Activated CD8-positive, alpha-beta T cell treated with anti-CD3 and anti-CD28 coated beads for 36 hours (primary cell): ENCODE measurements at regions not wholly inside any gene's neighbourhood (a gene's known extent, or its start where the extent isn't known, plus 50 kb on each side); places are given as distances from the start of the nearest gene placed in this dataset.

Experiments
- ATAC-seq: fragments of 200-7000 bp; cut with Tn5 transposase; one replicate; pipeline ENCODE4 v1.10.0; 2021; ENCODE audit warnings: mild to moderate bottlenecking, moderate library complexity
- CTCF ChIA-PET: fragments of 350-600 bp; sonication (Branson Sonifier 250); formaldehyde crosslinking; loops from one replicate; lab custom pipeline; 2021; ENCODE audit warnings: antibody characterized with exemption; lab: Charles Lee
- POLR2A ChIA-PET: fragments of 350-600 bp; sonication (Branson Sonifier 250); formaldehyde crosslinking; loops from one replicate; lab custom pipeline; 2021; ENCODE audit warnings: antibody characterized with exemption; lab: Charles Lee
- DNase-seq: peaks from one replicate; pipeline ENCODE4 v3.0.0-alpha.2; 2020
- H3K27ac Mint-ChIP-seq: one replicate; pipeline ENCODE4 v1.8.0; 2021; ENCODE audit warnings: mild to moderate bottlenecking, mixed read lengths
- H3K27me3 Mint-ChIP-seq: one replicate; pipeline ENCODE4 v1.8.0; 2021; ENCODE audit warnings: mixed read lengths
- H3K36me3 Mint-ChIP-seq: one replicate; pipeline ENCODE4 v1.8.0; 2021; ENCODE audit warnings: low read depth, mixed read lengths
- H3K4me1 Mint-ChIP-seq: one replicate; pipeline ENCODE4 v1.8.0; 2021; ENCODE audit warnings: low read depth, mixed read lengths
- H3K4me3 Mint-ChIP-seq: one replicate; pipeline ENCODE4 v1.8.0; 2021; ENCODE audit warnings: mild to moderate bottlenecking, moderate library complexity, mixed read lengths
- H3K9me3 Mint-ChIP-seq: one replicate; pipeline ENCODE4 v1.8.0; 2021; ENCODE audit warnings: mixed read lengths
- CTCF ChIP-seq: fragments of 200-600 bp; IDR thresholded peaks from one replicate; pipeline ENCODE4 v1.8.0; 2022; ENCODE audit warnings: antibody characterized with exemption, mild to moderate bottlenecking
- intact Hi-C: fragments of 100-400 bp; cut with micrococcal nuclease; formaldehyde crosslinking; loops from one replicate; pipeline ENCODE4 v1.10.0; 2022

DNA sequence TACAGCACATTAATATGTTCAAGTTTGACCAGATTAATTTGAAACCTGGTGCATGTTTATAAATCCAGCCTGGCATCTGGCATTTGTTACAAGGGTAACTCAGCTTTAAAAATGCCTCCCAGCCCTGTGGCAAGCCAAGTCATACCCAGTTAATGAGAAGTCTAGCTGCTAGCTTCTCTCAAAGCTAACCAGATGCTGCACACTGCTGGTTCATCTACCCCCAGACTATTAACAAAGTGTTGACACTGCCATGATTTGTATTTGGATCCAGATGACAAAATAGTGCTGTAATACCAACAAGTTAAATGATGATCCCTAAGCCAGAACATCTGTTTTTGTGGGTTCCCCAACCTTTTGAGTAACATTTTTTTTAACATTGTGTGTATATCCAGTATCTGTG, 573.7 kb upstream of the DAB2 start:
- ChIA-PET POLR2A (no interaction called here), CTCF (no interaction called here)
- intact Hi-C loops = no loop called here
- Mint-ChIP-seq H3K4me3 (no peak overlapping the region), H3K27ac (no peak overlapping the region), H3K36me3 (no peaks in the 10 kb centered on the region), H3K27me3 (peaks cover 5% of the 10 kb centered on the region), H3K9me3 (no peaks in the 10 kb centered on the region), H3K4me1 (no peaks in the 10 kb centered on the region)
- TF ChIP-seq CTCF = no peak
- ATAC-seq = no peak
- no peak for DNase-seq

DNA sequence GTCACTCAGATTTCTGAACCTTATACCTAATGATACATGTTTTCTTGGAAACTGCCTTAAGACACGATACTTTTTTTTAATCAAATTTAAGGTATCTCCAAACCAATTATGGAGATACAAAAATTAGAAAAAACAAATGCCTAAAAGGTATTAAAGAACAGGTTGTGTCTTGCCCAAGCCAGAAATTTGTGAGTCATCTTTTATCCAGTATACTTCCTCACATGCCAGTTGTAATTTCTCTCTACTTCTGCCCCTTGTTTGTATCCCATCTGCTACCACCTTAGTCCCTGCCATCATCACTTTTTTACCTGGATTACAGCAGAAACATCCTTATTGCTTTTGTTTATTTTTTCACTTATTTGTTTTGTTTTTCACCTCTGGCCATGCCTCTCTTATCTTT, 571.2 kb upstream of the DAB2 start:
- TF ChIP-seq CTCF = no peak
- DNase-seq (no peak), ATAC-seq (no peak)
- no peaks in the 10 kb centered on the region for H3K36me3 Mint-ChIP-seq
- CTCF ChIA-PET = no interaction called here
- no peak overlapping the region for H3K4me3 Mint-ChIP-seq
- H3K4me1 Mint-ChIP-seq = no peaks in the 10 kb centered on the region
- POLR2A ChIA-PET = no interaction called here
- no peak overlapping the region for H3K27ac Mint-ChIP-seq
- H3K27me3 Mint-ChIP-seq = peaks cover 10% of the 10 kb centered on the region
- intact Hi-C loops = no loop called here
- no peaks in the 10 kb centered on the region for H3K9me3 Mint-ChIP-seq

DNA sequence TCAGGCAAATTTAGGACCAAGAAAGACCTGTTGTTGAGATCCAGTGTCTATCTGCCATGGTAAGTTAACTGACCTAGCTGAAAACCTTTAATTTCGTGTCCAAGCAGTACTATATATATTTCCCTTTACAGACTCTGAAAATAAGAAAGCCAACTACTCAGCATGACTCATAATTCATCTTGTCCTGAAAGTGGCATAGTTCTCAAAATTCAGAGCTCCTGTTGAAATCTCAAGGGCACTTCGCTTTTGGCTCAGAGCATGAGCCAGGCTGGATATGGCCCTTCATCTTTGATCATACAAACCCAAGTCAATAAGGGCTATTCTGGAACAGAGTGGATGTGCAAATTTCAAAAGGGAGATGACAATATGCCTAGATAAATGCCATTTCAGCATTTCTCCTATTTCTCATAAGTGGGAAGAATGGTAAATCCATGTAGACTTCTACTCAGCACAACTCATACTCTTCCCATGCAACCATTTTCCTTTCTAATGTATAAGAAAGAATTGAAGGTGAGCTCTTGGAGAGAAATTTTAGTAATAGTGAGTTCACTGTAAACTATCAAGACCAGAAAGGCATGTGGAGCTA, 567.9 kb upstream of the DAB2 start:
- no peak for ATAC-seq
- Mint-ChIP-seq H3K27me3 (peaks cover 11% of the 10 kb centered on the region), H3K27ac (no peak overlapping the region), H3K36me3 (no peaks in the 10 kb centered on the region), H3K4me1 (no peaks in the 10 kb centered on the region), H3K9me3 (no peaks in the 10 kb centered on the region), H3K4me3 (no peak overlapping the region)
- POLR2A ChIA-PET = no interaction called here
- intact Hi-C loops = no loop called here
- DNase-seq = no peak
- no peak for TF ChIP-seq CTCF
- CTCF ChIA-PET = interaction anchor here (1.3 kb wide), 1 partner anchor 15 kb away, joined by 3 read pairs; no protein-coding TSS in a partner anchor

DNA sequence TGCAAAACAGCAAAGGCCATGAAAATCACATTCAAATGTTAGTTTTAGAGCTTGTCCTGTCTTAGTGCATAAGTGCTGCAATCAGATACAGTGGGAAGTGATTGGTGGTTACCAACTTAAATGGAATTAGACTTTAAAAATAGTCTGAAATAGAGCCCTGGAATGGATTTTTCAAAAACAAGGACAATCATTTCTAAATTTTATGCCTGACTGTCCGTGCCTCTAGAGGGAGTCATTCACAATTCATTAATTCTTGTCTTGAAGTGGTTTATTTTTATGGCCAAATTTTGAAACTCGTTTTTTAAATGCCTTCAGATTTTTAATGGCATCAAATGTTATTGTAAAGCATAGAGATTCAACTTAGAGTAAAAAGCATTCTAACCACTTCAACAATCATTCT, 561.8 kb upstream of the DAB2 start:
- Mint-ChIP-seq H3K27ac (no peak overlapping the region), H3K9me3 (no peaks in the 10 kb centered on the region), H3K27me3 (peaks cover 10% of the 10 kb centered on the region), H3K4me1 (no peaks in the 10 kb centered on the region), H3K36me3 (no peaks in the 10 kb centered on the region), H3K4me3 (no peak overlapping the region)
- ChIA-PET CTCF (no interaction called here), POLR2A (interaction anchor here (0.7 kb wide), 1 partner anchor 1277 kb away, joined by 3 read pairs; no protein-coding TSS in a partner anchor)
- intact Hi-C loops = no loop called here
- no peak for ATAC-seq
- DNase-seq = no peak
- TF ChIP-seq CTCF = no peak

- POLR2A ChIA-PET = no interaction called here
- H3K36me3 Mint-ChIP-seq = no peaks in the 10 kb centered on the region
- peaks cover 2% of the 10 kb centered on the region for H3K27me3 Mint-ChIP-seq
- DNase-seq = no peak
- H3K27ac Mint-ChIP-seq = no peak overlapping the region
- H3K9me3 Mint-ChIP-seq = no peaks in the 10 kb centered on the region
- ATAC-seq = no peak
- TF ChIP-seq CTCF = no peak
- H3K4me1 Mint-ChIP-seq = no peaks in the 10 kb centered on the region
- no peak overlapping the region for H3K4me3 Mint-ChIP-seq
- CTCF ChIA-PET = interaction anchor here (0.7 kb wide), 1 partner anchor 168 kb away, joined by 3 read pairs; no protein-coding TSS in a partner anchor
- intact Hi-C loops = no loop called here
Measured at GRCh38 chr5:39980056-39980455, 555.3 kb upstream of the DAB2 start.
